ENCODE measurements at regions not wholly inside any gene's neighbourhood (a gene's known extent, or its start where the extent isn't known, plus 50 kb on each side); places are given as distances from the start of the nearest gene placed in this dataset.

DNA sequence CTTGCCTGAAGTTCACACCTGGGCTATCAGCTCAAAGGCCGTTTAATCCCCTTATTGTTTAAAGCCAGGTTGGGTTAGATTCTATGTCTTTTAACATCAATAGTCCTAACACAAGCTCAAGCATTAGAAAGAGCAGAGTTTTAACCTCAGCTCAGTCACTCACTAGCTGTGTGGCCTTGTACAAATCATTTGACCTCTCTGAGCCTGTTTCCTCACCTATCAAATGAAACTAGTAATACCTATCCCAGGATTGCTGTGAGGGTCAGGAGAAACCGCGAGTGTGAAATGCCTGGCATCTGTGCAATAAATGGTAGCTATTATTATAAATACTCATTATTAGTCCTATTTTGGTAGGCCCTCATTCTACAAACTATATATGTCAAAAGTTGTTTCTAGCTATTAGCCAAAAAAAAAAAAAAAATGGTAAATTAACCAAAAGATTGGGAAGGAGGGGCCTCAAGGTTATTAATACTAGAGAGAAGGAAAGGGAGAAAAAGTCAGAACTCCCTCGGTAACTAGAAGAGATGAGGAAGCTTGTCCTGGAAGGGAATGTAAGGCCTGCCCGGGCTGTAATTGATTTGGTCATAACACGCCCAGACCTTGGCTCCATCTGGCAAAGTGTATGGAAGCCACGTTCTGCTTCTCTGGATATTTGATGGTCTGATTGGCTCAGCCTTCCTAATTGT is 510.5 kb upstream of the PROK2 start:
- TF ChIP-seq POLR2A (IDR thresholded peaks at IDR 0.05): no peak
- TF ChIP-seq, protein P1, sequence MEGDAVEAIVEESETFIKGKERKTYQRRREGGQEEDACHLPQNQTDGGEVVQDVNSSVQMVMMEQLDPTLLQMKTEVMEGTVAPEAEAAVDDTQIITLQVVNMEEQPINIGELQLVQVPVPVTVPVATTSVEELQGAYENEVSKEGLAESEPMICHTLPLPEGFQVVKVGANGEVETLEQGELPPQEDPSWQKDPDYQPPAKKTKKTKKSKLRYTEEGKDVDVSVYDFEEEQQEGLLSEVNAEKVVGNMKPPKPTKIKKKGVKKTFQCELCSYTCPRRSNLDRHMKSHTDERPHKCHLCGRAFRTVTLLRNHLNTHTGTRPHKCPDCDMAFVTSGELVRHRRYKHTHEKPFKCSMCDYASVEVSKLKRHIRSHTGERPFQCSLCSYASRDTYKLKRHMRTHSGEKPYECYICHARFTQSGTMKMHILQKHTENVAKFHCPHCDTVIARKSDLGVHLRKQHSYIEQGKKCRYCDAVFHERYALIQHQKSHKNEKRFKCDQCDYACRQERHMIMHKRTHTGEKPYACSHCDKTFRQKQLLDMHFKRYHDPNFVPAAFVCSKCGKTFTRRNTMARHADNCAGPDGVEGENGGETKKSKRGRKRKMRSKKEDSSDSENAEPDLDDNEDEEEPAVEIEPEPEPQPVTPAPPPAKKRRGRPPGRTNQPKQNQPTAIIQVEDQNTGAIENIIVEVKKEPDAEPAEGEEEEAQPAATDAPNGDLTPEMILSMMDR (IDR thresholded peaks at IDR 0.05): no peak

Data from testis (tissue), 2 donors.